8988T (cell line): ENCODE measurements at regions not wholly inside any gene's neighbourhood (a gene's known extent, or its start where the extent isn't known, plus 50 kb on each side); places are given as distances from the start of the nearest gene placed in this dataset.

Source experiments
- DNase-seq: peaks from one replicate; pipeline ENCODE4 v3.0.0; 2011

DNA sequence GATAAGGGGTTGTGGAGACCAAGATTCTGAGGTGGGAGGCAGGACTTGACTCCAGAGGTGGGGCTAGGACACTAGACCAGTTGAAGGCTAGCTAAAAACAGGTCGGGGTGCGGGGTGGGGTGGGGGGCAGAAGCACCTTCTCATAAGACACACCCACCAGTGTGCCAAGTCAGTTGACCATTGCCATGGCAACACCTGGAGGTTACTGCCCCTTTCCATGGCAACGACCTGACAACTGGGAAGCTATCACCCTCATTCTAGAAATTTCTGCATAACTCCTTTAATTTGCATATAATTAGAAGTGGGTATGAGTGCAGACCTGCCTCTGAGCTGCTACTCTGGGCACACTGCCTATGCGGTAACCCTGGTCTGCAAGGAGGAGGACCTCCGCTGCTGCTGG is 53.9 kb upstream of the ALOX12 start:
- DNase-seq: no peak

DNA sequence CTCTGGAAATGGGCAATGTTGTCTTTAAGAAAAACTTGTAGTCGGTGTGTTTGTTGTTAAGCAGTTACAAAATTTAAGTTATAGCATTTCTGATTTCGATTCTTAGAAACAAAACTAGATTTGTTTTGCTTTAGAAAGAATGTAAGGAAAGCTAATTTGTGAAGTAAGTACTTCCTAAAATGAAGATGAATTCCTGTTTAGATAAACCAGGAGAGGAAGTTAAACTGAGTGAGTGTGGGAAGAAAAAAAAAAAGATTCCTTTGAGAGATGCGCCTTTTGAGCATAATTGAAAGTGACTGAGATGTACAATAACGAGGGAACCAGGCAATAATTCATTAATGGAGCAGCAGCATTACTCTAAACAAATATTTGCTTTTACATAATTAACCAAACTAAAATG is 52.4 kb upstream of the ALOX12 start:
- no peak for DNase-seq
